ENCODE measurements at regions not wholly inside any gene's neighbourhood (a gene's known extent, or its start where the extent isn't known, plus 50 kb on each side); places are given as distances from the start of the nearest gene placed in this dataset.

DNA sequence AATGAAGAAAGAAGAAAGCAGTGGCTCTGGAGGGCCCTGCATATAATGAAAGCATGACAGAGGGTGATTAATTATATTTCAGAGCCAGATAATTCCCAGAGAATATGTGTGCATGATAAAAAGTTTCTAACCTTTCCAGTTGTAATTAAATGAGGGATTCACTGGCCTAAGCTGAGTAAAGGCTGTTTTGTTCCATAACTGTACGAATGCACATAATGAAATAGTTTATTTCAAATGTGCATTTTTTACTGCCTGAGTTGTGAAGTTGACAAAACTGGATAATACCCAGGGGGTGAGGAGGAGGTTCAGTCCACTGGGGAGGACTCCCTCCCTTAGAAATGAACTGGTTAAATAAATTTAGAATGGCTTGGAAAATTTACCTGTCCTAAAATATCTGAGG, 616.4 kb downstream of the TAFA4 start:
- TF ChIP-seq, protein P1, sequence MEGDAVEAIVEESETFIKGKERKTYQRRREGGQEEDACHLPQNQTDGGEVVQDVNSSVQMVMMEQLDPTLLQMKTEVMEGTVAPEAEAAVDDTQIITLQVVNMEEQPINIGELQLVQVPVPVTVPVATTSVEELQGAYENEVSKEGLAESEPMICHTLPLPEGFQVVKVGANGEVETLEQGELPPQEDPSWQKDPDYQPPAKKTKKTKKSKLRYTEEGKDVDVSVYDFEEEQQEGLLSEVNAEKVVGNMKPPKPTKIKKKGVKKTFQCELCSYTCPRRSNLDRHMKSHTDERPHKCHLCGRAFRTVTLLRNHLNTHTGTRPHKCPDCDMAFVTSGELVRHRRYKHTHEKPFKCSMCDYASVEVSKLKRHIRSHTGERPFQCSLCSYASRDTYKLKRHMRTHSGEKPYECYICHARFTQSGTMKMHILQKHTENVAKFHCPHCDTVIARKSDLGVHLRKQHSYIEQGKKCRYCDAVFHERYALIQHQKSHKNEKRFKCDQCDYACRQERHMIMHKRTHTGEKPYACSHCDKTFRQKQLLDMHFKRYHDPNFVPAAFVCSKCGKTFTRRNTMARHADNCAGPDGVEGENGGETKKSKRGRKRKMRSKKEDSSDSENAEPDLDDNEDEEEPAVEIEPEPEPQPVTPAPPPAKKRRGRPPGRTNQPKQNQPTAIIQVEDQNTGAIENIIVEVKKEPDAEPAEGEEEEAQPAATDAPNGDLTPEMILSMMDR (IDR thresholded peaks at IDR 0.05) = no peak
- no peak for TF ChIP-seq POLR2A (IDR thresholded peaks at IDR 0.05; ENCODE audit: low read depth)
